Cardiac muscle cell (in vitro differentiated cells and primary cell): ENCODE measurements at regions not wholly inside any gene's neighbourhood (a gene's known extent, or its start where the extent isn't known, plus 50 kb on each side); places are given as distances from the start of the nearest gene placed in this dataset.
A peak's percentile ranks its signal among the peaks of the same experiment; 100 is the strongest.
"Not testable (repeated sequence)": the region's sequence is repeated elsewhere in the genome, so short reads cannot be mapped to it uniquely, and the experiment has no call there.

Experiments
- DNase-seq, 2 donors: peaks; one replicate each; pipeline versions ENCODE4 v3.0.0 to v3.0.0-alpha.2; 2010 to 2017; ENCODE audit warnings: low read depth in 1 of 2, low spot score in 1 of 2
- H3K27ac ChIP-seq: fragments of 200-600 bp; sonication (generic); 2 replicates; pipeline ENCODE4 v1.5.1; 2016
- H3K27me3 ChIP-seq: fragments of 200-600 bp; sonication (generic); 2 replicates; pipeline ENCODE4 v1.6.0; 2016; ENCODE audit warnings: control low read depth
- H3K36me3 ChIP-seq: fragments of 200-600 bp; sonication (generic); 2 replicates; pipeline ENCODE4 v1.5.1; 2016; ENCODE audit warnings: control low read depth
- H3K4me1 ChIP-seq: fragments of 200-600 bp; sonication (generic); 2 replicates; pipeline ENCODE4 v1.8.1; 2017; ENCODE audit warnings: low read depth, mild to moderate bottlenecking, mixed run types
- H3K4me3 ChIP-seq: fragments of 200-600 bp; sonication (generic); 2 replicates; pipeline ENCODE4 v1.5.1; 2016; ENCODE audit warnings: mild to moderate bottlenecking
- H3K9me3 ChIP-seq: fragments of 200-600 bp; sonication (generic); 2 replicates; pipeline ENCODE4 v1.5.1; 2017; ENCODE audit warnings: low read depth, mild to moderate bottlenecking, control low read depth
- TF ChIP-seq, protein P1 (sequence below): IDR thresholded peaks from 2 replicates; pipeline ENCODE4 v1.5.1; 2012; ENCODE audit warnings: low read depth, mild to moderate bottlenecking, low read length

GRCh38 chr11:15683528-15683927 is 568.8 kb downstream of the INSC start:
- Histone ChIP-seq H3K27ac (no peak overlapping the region), H3K4me3 (no peak overlapping the region), H3K36me3 (no peaks in the 10 kb centered on the region), H3K9me3 (no peaks in the 10 kb centered on the region), H3K27me3 (peaks cover 5% of the 10 kb centered on the region), H3K4me1 (no peaks in the 10 kb centered on the region)
- DNase-seq = no peak
- TF ChIP-seq, protein P1, sequence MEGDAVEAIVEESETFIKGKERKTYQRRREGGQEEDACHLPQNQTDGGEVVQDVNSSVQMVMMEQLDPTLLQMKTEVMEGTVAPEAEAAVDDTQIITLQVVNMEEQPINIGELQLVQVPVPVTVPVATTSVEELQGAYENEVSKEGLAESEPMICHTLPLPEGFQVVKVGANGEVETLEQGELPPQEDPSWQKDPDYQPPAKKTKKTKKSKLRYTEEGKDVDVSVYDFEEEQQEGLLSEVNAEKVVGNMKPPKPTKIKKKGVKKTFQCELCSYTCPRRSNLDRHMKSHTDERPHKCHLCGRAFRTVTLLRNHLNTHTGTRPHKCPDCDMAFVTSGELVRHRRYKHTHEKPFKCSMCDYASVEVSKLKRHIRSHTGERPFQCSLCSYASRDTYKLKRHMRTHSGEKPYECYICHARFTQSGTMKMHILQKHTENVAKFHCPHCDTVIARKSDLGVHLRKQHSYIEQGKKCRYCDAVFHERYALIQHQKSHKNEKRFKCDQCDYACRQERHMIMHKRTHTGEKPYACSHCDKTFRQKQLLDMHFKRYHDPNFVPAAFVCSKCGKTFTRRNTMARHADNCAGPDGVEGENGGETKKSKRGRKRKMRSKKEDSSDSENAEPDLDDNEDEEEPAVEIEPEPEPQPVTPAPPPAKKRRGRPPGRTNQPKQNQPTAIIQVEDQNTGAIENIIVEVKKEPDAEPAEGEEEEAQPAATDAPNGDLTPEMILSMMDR = no peak

DNA sequence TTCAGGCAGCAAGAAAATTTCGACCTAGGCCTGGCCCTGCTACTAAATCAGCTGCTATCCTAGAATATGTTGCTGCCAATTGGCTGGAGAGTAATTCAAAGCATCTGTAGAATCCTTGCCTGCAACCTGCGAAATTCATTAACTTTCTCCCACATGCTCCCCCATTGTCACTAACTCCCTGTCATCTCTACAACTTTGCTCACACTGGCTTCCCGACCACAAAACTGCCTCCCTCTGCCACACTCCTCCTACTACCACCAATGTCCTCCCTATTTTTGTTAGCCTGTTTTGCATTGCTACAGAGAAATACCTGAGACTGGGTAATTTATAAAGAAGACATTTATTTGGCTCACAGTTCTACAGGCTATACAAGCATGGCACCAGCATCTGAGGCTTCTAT is 570.6 kb downstream of the INSC start:
- no peak for DNase-seq
- Histone ChIP-seq H3K27me3 (peaks cover 5% of the 10 kb centered on the region), H3K4me3 (no peak overlapping the region), H3K36me3 (no peaks in the 10 kb centered on the region), H3K27ac (no peak overlapping the region), H3K9me3 (no peaks in the 10 kb centered on the region), H3K4me1 (no peaks in the 10 kb centered on the region)
- TF ChIP-seq, protein P1 = no peak

- not testable (repeated sequence) for H3K9me3 ChIP-seq, H3K27me3 ChIP-seq, H3K27ac ChIP-seq, H3K4me1 ChIP-seq, DNase-seq, H3K36me3 ChIP-seq, H3K4me3 ChIP-seq
Observed at GRCh38 chr11:15686259-15686658, 571.5 kb downstream of the INSC start.

GRCh38 chr11:15687342-15687741 is 572.6 kb downstream of the INSC start:
- Histone ChIP-seq H3K4me1 (no peaks in the 10 kb centered on the region), H3K27me3 (peaks cover 5% of the 10 kb centered on the region), H3K4me3 (no peak overlapping the region), H3K27ac (no peak overlapping the region), H3K9me3 (no peaks in the 10 kb centered on the region), H3K36me3 (no peaks in the 10 kb centered on the region)
- no peak for DNase-seq
- TF ChIP-seq, protein P1 = no peak

- no peaks in the 10 kb centered on the region for H3K9me3 ChIP-seq
- H3K27me3 ChIP-seq = peaks cover 5% of the 10 kb centered on the region
- H3K4me1 ChIP-seq = no peaks in the 10 kb centered on the region
- DNase-seq = peak in 1 of 2 donors; percentile 94
- H3K4me3 ChIP-seq = no peak overlapping the region
- H3K36me3 ChIP-seq = no peaks in the 10 kb centered on the region
- no peak overlapping the region for H3K27ac ChIP-seq
- TF ChIP-seq, protein P1 = no peak
Observed at GRCh38 chr11:15688351-15688792, 573.6 kb downstream of the INSC start.

- Histone ChIP-seq H3K4me1 (no peaks in the 10 kb centered on the region), H3K27ac (no peak overlapping the region), H3K27me3 (peaks cover 5% of the 10 kb centered on the region), H3K36me3 (no peaks in the 10 kb centered on the region), H3K4me3 (no peak overlapping the region), H3K9me3 (no peaks in the 10 kb centered on the region)
- TF ChIP-seq, protein P1 = no peak
- DNase-seq = no peak
Observed at GRCh38 chr11:15690320-15690719, 575.6 kb downstream of the INSC start.
